Ascending aorta (tissue), 2 donors: ENCODE measurements at regions not wholly inside any gene's neighbourhood (a gene's known extent, or its start where the extent isn't known, plus 50 kb on each side); places are given as distances from the start of the nearest gene placed in this dataset.

Experiments
- DNase-seq, 2 donors: peaks; one replicate each; pipeline ENCODE4 v3.0.0-alpha.2; 2019; ENCODE audit warnings: low spot score in 2 of 2
- H3K27ac ChIP-seq, 2 donors: fragments of 200-600 bp; sonication (generic); one replicate each; pipeline ENCODE4 v1.5.1; 2016 to 2017; ENCODE audit warnings: mild to moderate bottlenecking in 1 of 2
- H3K27me3 ChIP-seq: fragments of 200-600 bp; sonication (generic); one replicate; pipeline ENCODE4 v1.5.1; 2017
- H3K36me3 ChIP-seq, 2 donors: fragments of 200-600 bp; sonication (generic); one replicate each; pipeline ENCODE4 v1.5.1; 2016
- H3K4me1 ChIP-seq, 2 donors: fragments of 200-600 bp; sonication (generic); one replicate each; pipeline ENCODE4 v1.5.1; 2016 to 2017; ENCODE audit warnings: mild to moderate bottlenecking in 1 of 2
- H3K4me3 ChIP-seq, 2 donors: fragments of 200-600 bp; sonication (generic); one replicate each; pipeline ENCODE4 v1.5.1; 2016 to 2017; ENCODE audit warnings: mild to moderate bottlenecking in 1 of 2
- H3K9me3 ChIP-seq, 2 donors: fragments of 200-600 bp; sonication (generic); one replicate each; pipeline ENCODE4 v1.5.1; 2016
- CTCF ChIP-seq, 3 experiments: fragments of 200-600 bp in 2 of 3; fragments of 450-650 bp in 1 of 3; sonication (generic) in 2 of 3; IDR thresholded peaks; one replicate each; pipeline ENCODE4 v1.5.1; 2016 to 2019; ENCODE audit warnings: antibody characterized with exemption in 3 of 3, mild to moderate bottlenecking in 1 of 3, moderate library complexity in 1 of 3
- intact Hi-C: fragments of 100-400 bp; cut with DNase I; formaldehyde crosslinking; loops from one replicate; pipeline ENCODE4 v1.15.1; 2023

- no peaks in the 10 kb centered on the region for H3K4me1 ChIP-seq
- no peak overlapping the region for H3K4me3 ChIP-seq
- no peaks in the 10 kb centered on the region for H3K36me3 ChIP-seq
- no peak for DNase-seq
- no peaks in the 10 kb centered on the region for H3K27me3 ChIP-seq
- intact Hi-C loops: no loop called here
- no peaks in the 10 kb centered on the region for H3K9me3 ChIP-seq
- no peak for TF ChIP-seq CTCF (IDR thresholded peaks at IDR 0.05)
- no peak overlapping the region for H3K27ac ChIP-seq
These were observed 167.5 kb downstream of the ATG4C start for GRCh38 chr1:62951428-62951827.

GRCh38 chr1:62952596-62952995 lies 168.7 kb downstream of the ATG4C start:
- no peak for DNase-seq
- TF ChIP-seq CTCF (IDR thresholded peaks at IDR 0.05): no peak
- H3K4me3 ChIP-seq: no peak overlapping the region
- H3K27ac ChIP-seq: no peak overlapping the region
- no peaks in the 10 kb centered on the region for H3K27me3 ChIP-seq
- intact Hi-C loops: no loop called here
- H3K9me3 ChIP-seq: no peaks in the 10 kb centered on the region
- no peaks in the 10 kb centered on the region for H3K4me1 ChIP-seq
- no peaks in the 10 kb centered on the region for H3K36me3 ChIP-seq

- intact Hi-C loops: no loop called here
- no peak overlapping the region for H3K4me3 ChIP-seq
- no peak overlapping the region for H3K27ac ChIP-seq
- no peaks in the 10 kb centered on the region for H3K4me1 ChIP-seq
- H3K27me3 ChIP-seq: no peaks in the 10 kb centered on the region
- no peak for DNase-seq
- H3K36me3 ChIP-seq: no peaks in the 10 kb centered on the region
- H3K9me3 ChIP-seq: no peaks in the 10 kb centered on the region
- TF ChIP-seq CTCF (IDR thresholded peaks at IDR 0.05): no peak
These were observed 169.7 kb downstream of the ATG4C start for GRCh38 chr1:62953633-62954032.

GRCh38 chr1:62954758-62955157 lies 170.8 kb downstream of the ATG4C start:
- no peak for TF ChIP-seq CTCF (IDR thresholded peaks at IDR 0.05)
- DNase-seq: no peak
- no peaks in the 10 kb centered on the region for H3K9me3 ChIP-seq
- H3K36me3 ChIP-seq: no peaks in the 10 kb centered on the region
- no peak overlapping the region for H3K4me3 ChIP-seq
- H3K27me3 ChIP-seq: no peaks in the 10 kb centered on the region
- intact Hi-C loops: no loop called here
- H3K27ac ChIP-seq: no peak overlapping the region
- no peaks in the 10 kb centered on the region for H3K4me1 ChIP-seq

- Histone ChIP-seq H3K36me3 (no peaks in the 10 kb centered on the region), H3K27me3 (no peaks in the 10 kb centered on the region), H3K4me1 (no peaks in the 10 kb centered on the region), H3K4me3 (no peak overlapping the region), H3K9me3 (no peaks in the 10 kb centered on the region), H3K27ac (no peak overlapping the region)
- TF ChIP-seq CTCF (IDR thresholded peaks at IDR 0.05): no peak
- intact Hi-C loops: no loop called here
- DNase-seq: no peak
These were observed 171.7 kb downstream of the ATG4C start for GRCh38 chr1:62955666-62956065.
